Hematopoietic multipotent progenitor cell treated with erythropoietin and hydrocortisone succinate and interleukin-3 and kit ligand, for 6 days (in vitro differentiated cells): ENCODE measurements at regions not wholly inside any gene's neighbourhood (a gene's known extent, or its start where the extent isn't known, plus 50 kb on each side); places are given as distances from the start of the nearest gene placed in this dataset.
"Not testable (repeated sequence)": the region's sequence is repeated elsewhere in the genome, so short reads cannot be mapped to it uniquely, and the experiment has no call there.

Source experiments
- DNase-seq: peaks from one replicate; pipeline ENCODE4 v3.0.0-alpha.2; 2015

GRCh38 chr3:109678600-109678999, 341.3 kb upstream of the DPPA4 start:
- no peak for DNase-seq

- DNase-seq = no peak
Observed at GRCh38 chr3:109679664-109680063, 342.3 kb upstream of the DPPA4 start.

- DNase-seq = no peak
Observed at GRCh38 chr3:109683746-109684145, 346.4 kb upstream of the DPPA4 start.

GRCh38 chr3:109685084-109686079, 348.0 kb upstream of the DPPA4 start:
- DNase-seq = no peak

- DNase-seq = no peak
Observed at GRCh38 chr3:109687626-109688025, 350.3 kb upstream of the DPPA4 start.

- DNase-seq = no peak
Observed at GRCh38 chr3:109696932-109697331, 359.6 kb upstream of the DPPA4 start.

- DNase-seq = peak; percentile 5
Observed at GRCh38 chr3:109702252-109702651, 364.9 kb upstream of the DPPA4 start.

- DNase-seq = no peak
Observed at GRCh38 chr3:109702976-109703375, 365.6 kb upstream of the DPPA4 start.

GRCh38 chr3:109705133-109705532, 367.8 kb upstream of the DPPA4 start:
- not testable (repeated sequence) for DNase-seq

GRCh38 chr3:109707617-109708016, 370.3 kb upstream of the DPPA4 start:
- DNase-seq = no peak

GRCh38 chr3:109713288-109713687, 375.9 kb upstream of the DPPA4 start:
- no peak for DNase-seq

- DNase-seq = no peak
Observed at GRCh38 chr3:109715707-109716106, 378.4 kb upstream of the DPPA4 start.

GRCh38 chr3:109718850-109719249, 381.5 kb upstream of the DPPA4 start:
- DNase-seq = no peak

GRCh38 chr3:109728861-109729494, 391.6 kb upstream of the DPPA4 start:
- no peak for DNase-seq

- DNase-seq = peak; percentile 68
Observed at GRCh38 chr3:109731639-109732473, 394.5 kb upstream of the DPPA4 start.

GRCh38 chr3:109743981-109744380, 406.6 kb upstream of the DPPA4 start:
- DNase-seq = no peak

- DNase-seq = no peak
Observed at GRCh38 chr3:109772520-109772919, 435.2 kb upstream of the DPPA4 start.

GRCh38 chr3:109774108-109774507, 436.8 kb upstream of the DPPA4 start:
- no peak for DNase-seq

GRCh38 chr3:109784285-109784684, 446.9 kb upstream of the DPPA4 start:
- no peak for DNase-seq

- no peak for DNase-seq
Observed at GRCh38 chr3:109784852-109785631, 447.7 kb upstream of the DPPA4 start.

- DNase-seq = peak; percentile 17
Observed at GRCh38 chr3:109803274-109803673, 465.9 kb upstream of the DPPA4 start.

GRCh38 chr3:109804697-109805096, 467.4 kb upstream of the DPPA4 start:
- DNase-seq = no peak
